ENCODE measurements at regions not wholly inside any gene's neighbourhood (a gene's known extent, or its start where the extent isn't known, plus 50 kb on each side); places are given as distances from the start of the nearest gene placed in this dataset.
A peak's percentile ranks its signal among the peaks of the same experiment; 100 is the strongest.

DNA sequence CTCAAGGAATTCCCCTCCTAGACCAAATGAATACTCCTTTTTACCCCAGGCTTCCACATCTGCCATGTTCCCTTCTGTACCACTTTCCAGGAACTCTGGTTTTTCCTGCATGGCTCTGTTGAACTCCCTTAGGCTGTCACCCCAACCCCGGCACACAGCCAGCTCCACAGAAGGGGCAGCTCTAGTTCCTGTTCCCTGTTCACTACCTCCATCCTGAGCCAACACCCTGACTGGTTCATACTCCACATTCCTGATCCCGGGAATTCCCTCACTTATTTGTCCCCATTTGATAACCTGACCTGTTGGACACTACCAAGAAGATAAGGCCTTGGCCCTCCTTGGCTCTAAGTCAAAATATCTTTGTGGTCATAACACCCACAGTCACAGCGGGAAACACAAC lies 280.9 kb upstream of the RAB6C start:
- intact Hi-C loops (cut with DNase I; ENCODE audit: low total_unique reads) = no loop called here
- TF ChIP-seq, protein P1, sequence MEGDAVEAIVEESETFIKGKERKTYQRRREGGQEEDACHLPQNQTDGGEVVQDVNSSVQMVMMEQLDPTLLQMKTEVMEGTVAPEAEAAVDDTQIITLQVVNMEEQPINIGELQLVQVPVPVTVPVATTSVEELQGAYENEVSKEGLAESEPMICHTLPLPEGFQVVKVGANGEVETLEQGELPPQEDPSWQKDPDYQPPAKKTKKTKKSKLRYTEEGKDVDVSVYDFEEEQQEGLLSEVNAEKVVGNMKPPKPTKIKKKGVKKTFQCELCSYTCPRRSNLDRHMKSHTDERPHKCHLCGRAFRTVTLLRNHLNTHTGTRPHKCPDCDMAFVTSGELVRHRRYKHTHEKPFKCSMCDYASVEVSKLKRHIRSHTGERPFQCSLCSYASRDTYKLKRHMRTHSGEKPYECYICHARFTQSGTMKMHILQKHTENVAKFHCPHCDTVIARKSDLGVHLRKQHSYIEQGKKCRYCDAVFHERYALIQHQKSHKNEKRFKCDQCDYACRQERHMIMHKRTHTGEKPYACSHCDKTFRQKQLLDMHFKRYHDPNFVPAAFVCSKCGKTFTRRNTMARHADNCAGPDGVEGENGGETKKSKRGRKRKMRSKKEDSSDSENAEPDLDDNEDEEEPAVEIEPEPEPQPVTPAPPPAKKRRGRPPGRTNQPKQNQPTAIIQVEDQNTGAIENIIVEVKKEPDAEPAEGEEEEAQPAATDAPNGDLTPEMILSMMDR (IDR thresholded peaks at IDR 0.05 in 4 of 5, conservative IDR thresholded peaks at IDR 0.05 in 1 of 5) = no peak
- no peak for TF ChIP-seq POLR2A (IDR thresholded peaks at IDR 0.05)

DNA sequence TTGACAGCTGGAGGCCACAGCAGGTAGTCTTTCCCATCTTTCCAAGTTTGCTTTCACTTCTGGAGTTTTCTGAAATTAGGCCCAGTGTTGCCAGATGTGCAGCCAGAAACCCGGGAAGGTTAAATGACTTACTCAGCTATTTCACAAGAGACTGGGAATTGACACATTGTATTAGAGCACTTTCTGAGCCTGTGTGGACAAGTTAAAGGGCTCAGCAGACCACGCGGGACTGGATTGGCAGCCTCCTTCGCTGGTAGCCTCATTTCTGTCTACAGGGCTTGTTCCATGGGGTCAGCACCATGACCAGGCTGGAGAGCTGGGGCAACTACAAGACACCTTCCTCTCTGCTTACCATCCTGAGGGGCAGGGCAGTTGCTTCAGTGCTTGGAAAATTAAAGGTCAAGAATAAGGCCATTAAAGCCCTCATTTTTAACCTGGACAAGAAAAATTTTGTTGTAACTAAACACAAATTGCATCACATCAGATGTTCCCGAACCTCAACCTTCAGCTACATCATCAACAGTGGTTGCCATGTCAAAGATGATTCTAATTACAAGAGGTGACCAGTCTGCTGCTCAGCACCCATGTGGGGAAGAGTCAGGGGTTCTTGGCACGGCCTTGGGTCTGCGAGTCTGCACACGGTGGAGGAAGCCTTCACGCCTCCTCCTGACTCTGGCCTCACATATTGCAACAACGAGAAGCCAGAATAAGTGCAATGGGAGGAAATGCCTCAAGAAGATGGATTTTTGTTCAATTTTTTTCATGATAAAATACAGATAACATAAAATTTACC lies 279.5 kb upstream of the RAB6C start:
- Histone ChIP-seq H3K9me3 (no peaks in the 10 kb centered on the region), H3K27me3 (no peaks in the 10 kb centered on the region), H3K4me1 (no peaks in the 10 kb centered on the region), H3K4me3 (no peak overlapping the region), H3K27ac (no peak overlapping the region), H3K36me3 (no peaks in the 10 kb centered on the region)
- intact Hi-C loops (cut with DNase I; ENCODE audit: low total_unique reads) (no loop called here), in situ Hi-C loops (cut with MboI; ENCODE audit: low sequenced_read_pairs in 4 of 4) (no loop called here)
- DNase-seq = no peak
- TF ChIP-seq, protein P1 (IDR thresholded peaks at IDR 0.05 in 4 of 5, conservative IDR thresholded peaks at IDR 0.05 in 1 of 5) = no peak
- TF ChIP-seq POLR2A (IDR thresholded peaks at IDR 0.05) = no peak
- ATAC-seq = peak in 1 of 2 donors; percentile 42

More for the DNA sequence above, 280.9 kb upstream of the RAB6C start:
- DNase-seq (no peak), ATAC-seq (no peak)
- Histone ChIP-seq H3K36me3 (no peaks in the 10 kb centered on the region), H3K4me1 (no peaks in the 10 kb centered on the region), H3K27ac (no peak overlapping the region), H3K4me3 (no peak overlapping the region), H3K27me3 (no peaks in the 10 kb centered on the region), H3K9me3 (no peaks in the 10 kb centered on the region)
- in situ Hi-C loops (cut with MboI; ENCODE audit: low sequenced_read_pairs in 4 of 4) = no loop called here

DNA sequence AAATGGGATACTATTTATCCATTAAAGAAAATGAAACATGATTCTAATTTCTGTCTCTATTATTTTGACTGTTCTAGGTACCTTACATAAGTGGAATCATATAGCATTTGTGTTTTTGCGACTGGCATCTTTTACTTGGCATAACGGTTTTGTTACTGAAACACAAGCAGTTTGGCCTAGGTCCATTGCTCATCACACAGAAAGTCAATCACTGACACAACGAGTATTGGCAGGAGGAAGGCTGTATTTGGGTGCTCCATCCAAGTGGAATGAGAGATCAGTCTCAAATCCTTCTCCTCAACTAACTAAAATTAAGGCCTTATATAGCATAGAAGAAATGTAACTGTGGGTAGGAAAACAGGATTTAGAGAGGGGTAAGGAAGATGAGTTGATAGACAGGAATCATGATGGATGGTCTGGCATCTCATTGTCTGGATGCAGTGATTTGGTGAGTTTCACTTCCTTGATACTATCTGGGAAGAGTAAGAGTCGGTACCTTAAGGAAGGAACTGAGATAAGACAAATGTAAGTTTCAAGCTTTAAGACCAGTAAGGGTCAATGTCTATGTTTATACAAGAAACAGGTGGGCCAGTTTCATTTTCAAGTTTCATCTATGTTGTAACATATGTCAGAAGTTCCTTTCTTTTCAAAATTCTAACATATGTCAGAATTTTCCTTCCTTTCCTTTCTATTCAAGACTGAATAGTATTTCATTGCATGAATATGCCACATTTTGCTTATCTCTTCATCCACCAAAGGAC lies 276.9 kb upstream of the RAB6C start:
- Histone ChIP-seq H3K4me3 (no peak overlapping the region), H3K27me3 (no peaks in the 10 kb centered on the region), H3K4me1 (no peaks in the 10 kb centered on the region), H3K27ac (no peak overlapping the region), H3K36me3 (no peaks in the 10 kb centered on the region), H3K9me3 (no peaks in the 10 kb centered on the region)
- DNase-seq (no peak), ATAC-seq (no peak)
- intact Hi-C loops (cut with DNase I; ENCODE audit: low total_unique reads) = no loop called here
- TF ChIP-seq, protein P1 (IDR thresholded peaks at IDR 0.05 in 4 of 5, conservative IDR thresholded peaks at IDR 0.05 in 1 of 5) = no peak
- no peak for TF ChIP-seq POLR2A (IDR thresholded peaks at IDR 0.05)
- in situ Hi-C loops (cut with MboI; ENCODE audit: low sequenced_read_pairs in 4 of 4) = no loop called here

DNA sequence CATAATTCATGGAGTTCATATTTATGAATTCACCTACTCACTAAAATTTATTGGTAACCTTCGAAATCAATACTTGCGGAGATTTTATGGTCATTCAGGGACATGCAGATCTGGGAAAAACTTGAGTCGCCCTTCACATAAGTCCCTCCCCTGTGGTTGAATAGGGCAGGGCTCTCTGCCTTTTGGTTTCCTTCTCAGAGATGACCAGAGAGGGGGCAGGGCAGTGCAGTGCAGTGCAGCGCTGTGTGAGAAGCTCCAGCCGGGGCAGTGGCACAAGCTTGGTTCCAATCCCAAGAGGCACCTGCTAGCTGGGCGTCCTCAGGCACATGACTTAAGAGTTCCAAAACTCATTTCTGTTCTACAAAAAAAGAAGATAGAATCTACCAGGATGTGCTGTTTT lies 274.4 kb upstream of the RAB6C start:
- no peak for DNase-seq
- H3K36me3 ChIP-seq = no peaks in the 10 kb centered on the region
- in situ Hi-C loops (cut with MboI; ENCODE audit: low sequenced_read_pairs in 4 of 4) (no loop called here), intact Hi-C loops (cut with DNase I; ENCODE audit: low total_unique reads) (no loop called here)
- no peaks in the 10 kb centered on the region for H3K9me3 ChIP-seq
- H3K27ac ChIP-seq = no peak overlapping the region
- TF ChIP-seq, protein P1 (IDR thresholded peaks at IDR 0.05 in 4 of 5, conservative IDR thresholded peaks at IDR 0.05 in 1 of 5) = no peak
- TF ChIP-seq POLR2A (IDR thresholded peaks at IDR 0.05) = no peak
- ATAC-seq = no peak
- no peak overlapping the region for H3K4me3 ChIP-seq
- H3K27me3 ChIP-seq = no peaks in the 10 kb centered on the region
- no peaks in the 10 kb centered on the region for H3K4me1 ChIP-seq
